ENCODE measurements at regions not wholly inside any gene's neighbourhood (a gene's known extent, or its start where the extent isn't known, plus 50 kb on each side); places are given as distances from the start of the nearest gene placed in this dataset.

GRCh38 chr3:41111011-41111410 lies 88.3 kb upstream of the CTNNB1 start:
- TF ChIP-seq, protein P1, sequence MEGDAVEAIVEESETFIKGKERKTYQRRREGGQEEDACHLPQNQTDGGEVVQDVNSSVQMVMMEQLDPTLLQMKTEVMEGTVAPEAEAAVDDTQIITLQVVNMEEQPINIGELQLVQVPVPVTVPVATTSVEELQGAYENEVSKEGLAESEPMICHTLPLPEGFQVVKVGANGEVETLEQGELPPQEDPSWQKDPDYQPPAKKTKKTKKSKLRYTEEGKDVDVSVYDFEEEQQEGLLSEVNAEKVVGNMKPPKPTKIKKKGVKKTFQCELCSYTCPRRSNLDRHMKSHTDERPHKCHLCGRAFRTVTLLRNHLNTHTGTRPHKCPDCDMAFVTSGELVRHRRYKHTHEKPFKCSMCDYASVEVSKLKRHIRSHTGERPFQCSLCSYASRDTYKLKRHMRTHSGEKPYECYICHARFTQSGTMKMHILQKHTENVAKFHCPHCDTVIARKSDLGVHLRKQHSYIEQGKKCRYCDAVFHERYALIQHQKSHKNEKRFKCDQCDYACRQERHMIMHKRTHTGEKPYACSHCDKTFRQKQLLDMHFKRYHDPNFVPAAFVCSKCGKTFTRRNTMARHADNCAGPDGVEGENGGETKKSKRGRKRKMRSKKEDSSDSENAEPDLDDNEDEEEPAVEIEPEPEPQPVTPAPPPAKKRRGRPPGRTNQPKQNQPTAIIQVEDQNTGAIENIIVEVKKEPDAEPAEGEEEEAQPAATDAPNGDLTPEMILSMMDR (IDR thresholded peaks at IDR 0.05 in 4 of 5, conservative IDR thresholded peaks at IDR 0.05 in 1 of 5): no peak
- no peak for TF ChIP-seq POLR2A (IDR thresholded peaks at IDR 0.05)
